GM19455 (cell line): ENCODE measurements at regions not wholly inside any gene's neighbourhood (a gene's known extent, or its start where the extent isn't known, plus 50 kb on each side); places are given as distances from the start of the nearest gene placed in this dataset.

ENCODE experiments used
- ATAC-seq: cut with Tn5 transposase; IDR thresholded peaks from one replicate; pipeline ENCODE4 v1.9.1; 2021; ENCODE audit not compliant: unreplicated experiment

GRCh38 chr10:29395409-29395808 is 106.5 kb downstream of the LYZL1 start:
- no peak for ATAC-seq

- ATAC-seq, result no peak
Measured at GRCh38 chr10:29397221-29397620, 108.4 kb downstream of the LYZL1 start.

GRCh38 chr10:29403208-29403607 is 114.3 kb downstream of the LYZL1 start:
- no peak for ATAC-seq

GRCh38 chr10:29407280-29407858 is 118.5 kb downstream of the LYZL1 start:
- no peak for ATAC-seq
